Gastrocnemius medialis (tissue), 4 donors: ENCODE measurements at regions not wholly inside any gene's neighbourhood (a gene's known extent, or its start where the extent isn't known, plus 50 kb on each side); places are given as distances from the start of the nearest gene placed in this dataset.
"Not testable (repeated sequence)": the region's sequence is repeated elsewhere in the genome, so short reads cannot be mapped to it uniquely, and the experiment has no call there.

Experiments used
- ATAC-seq, 2 donors: fragments of 150-250 bp; one replicate each; pipeline ENCODE4 v1.9.1; 2016
- DNase-seq, 2 donors: peaks; one replicate each; pipeline ENCODE4 v3.0.0-alpha.2; 2019
- H3K27ac ChIP-seq, 4 donors: fragments of 200-600 bp; sonication (generic); 1 replicate in 1 of 4; 2 replicates in 3 of 4; pipeline ENCODE4 v1.5.1; 2016 to 2018; ENCODE audit warnings: mild to moderate bottlenecking in 2 of 4, moderate library complexity in 1 of 4
- H3K27me3 ChIP-seq, 3 donors: fragments of 200-600 bp; sonication (generic) in 2 of 3; 1 replicate in 1 of 3; 2 replicates in 2 of 3; pipeline versions ENCODE4 v1.5.1 to v1.6.0; 2016 to 2019; ENCODE audit warnings: mild to moderate bottlenecking in 1 of 3, moderate library complexity in 1 of 3
- H3K36me3 ChIP-seq, 2 donors: fragments of 200-600 bp; sonication (generic) in 1 of 2; one replicate each; pipeline ENCODE4 v1.5.1; 2017 to 2018
- H3K4me1 ChIP-seq, 2 donors: fragments of 200-600 bp; sonication (generic) in 1 of 2; one replicate each; pipeline ENCODE4 v1.5.1; 2016 to 2017; ENCODE audit warnings: mild to moderate bottlenecking in 2 of 2
- H3K4me3 ChIP-seq, 4 donors: fragments of 200-600 bp; sonication (generic) in 3 of 4; 1 replicate in 1 of 4; 2 replicates in 3 of 4; pipeline ENCODE4 v1.5.1; 2016 to 2019; ENCODE audit warnings: mild to moderate bottlenecking in 2 of 4
- H3K9me3 ChIP-seq, 3 donors: fragments of 200-600 bp; sonication (generic) in 2 of 3; 1 replicate in 1 of 3; 2 replicates in 2 of 3; pipeline ENCODE4 v1.5.1; 2016 to 2019
- CTCF ChIP-seq, 5 experiments: fragments of 450-650 bp in 3 of 5; fragments of 200-600 bp in 2 of 5; sonication (generic) in 2 of 5; IDR thresholded peaks in 4 of 5; conservative IDR thresholded peaks in 1 of 5; 1 replicate in 4 of 5; 2 replicates in 1 of 5; pipeline ENCODE4 v1.5.1; 2016 to 2019; ENCODE audit warnings: antibody characterized with exemption in 5 of 5, mild to moderate bottlenecking in 3 of 5, moderate library complexity in 3 of 5
- POLR2A ChIP-seq, 2 donors: fragments of 450-650 bp; IDR thresholded peaks; one replicate each; pipeline ENCODE4 v1.6.1; 2017; ENCODE audit warnings: antibody characterized with exemption in 2 of 2, mild to moderate bottlenecking in 2 of 2, moderate library complexity in 2 of 2
- in situ Hi-C, 4 donors: fragments of 200-750 bp; cut with MboI; loops; one replicate each; pipeline versions ENCODE4 v1.15.0 to v1.8.0; 2017; ENCODE audit warnings: low sequenced_read_pairs in 4 of 4
- intact Hi-C: fragments of 100-400 bp; cut with DNase I; formaldehyde crosslinking; loops from one replicate; pipeline ENCODE4 v1.15.1; 2023; ENCODE audit warnings: low total_unique reads

GRCh38 chr15:77832874-77833273 lies 200.2 kb upstream of the LINGO1 start:
- no peak for ATAC-seq
- Histone ChIP-seq H3K9me3 (no peaks in the 10 kb centered on the region), H3K27ac (no peak overlapping the region), H3K27me3 (peaks cover 0 to 3% (median 0%) of the 10 kb centered on the region in 3 donors), H3K4me3 (no peak overlapping the region), H3K36me3 (no peaks in the 10 kb centered on the region), H3K4me1 (no peaks in the 10 kb centered on the region)
- in situ Hi-C loops: no loop called here
- no peak for DNase-seq
- TF ChIP-seq POLR2A (IDR thresholded peaks at IDR 0.05) (no peak), CTCF (IDR thresholded peaks at IDR 0.05 in 4 of 5, conservative IDR thresholded peaks at IDR 0.05 in 1 of 5) (no peak)
- intact Hi-C loops: no loop called here

- no peaks in the 10 kb centered on the region for H3K36me3 ChIP-seq
- peaks cover 0 to 3% (median 0%) of the 10 kb centered on the region in 3 donors for H3K27me3 ChIP-seq
- intact Hi-C loops: no loop called here
- H3K4me1 ChIP-seq: no peaks in the 10 kb centered on the region
- in situ Hi-C loops: no loop called here
- no peak overlapping the region for H3K27ac ChIP-seq
- ATAC-seq: no peak
- DNase-seq: no peak
- TF ChIP-seq CTCF (IDR thresholded peaks at IDR 0.05 in 4 of 5, conservative IDR thresholded peaks at IDR 0.05 in 1 of 5): no peak
- TF ChIP-seq POLR2A (IDR thresholded peaks at IDR 0.05): no peak
- no peak overlapping the region for H3K4me3 ChIP-seq
- H3K9me3 ChIP-seq: no peaks in the 10 kb centered on the region
Observed at GRCh38 chr15:77831986-77832385, 199.3 kb upstream of the LINGO1 start.

- no peak overlapping the region for H3K4me3 ChIP-seq
- H3K36me3 ChIP-seq: no peaks in the 10 kb centered on the region
- H3K27me3 ChIP-seq: peaks cover 0 to 3% (median 0%) of the 10 kb centered on the region in 3 donors
- no peak for ATAC-seq
- H3K9me3 ChIP-seq: no peaks in the 10 kb centered on the region
- in situ Hi-C loops: no loop called here
- DNase-seq: no peak
- no peak for TF ChIP-seq POLR2A (IDR thresholded peaks at IDR 0.05)
- H3K4me1 ChIP-seq: no peaks in the 10 kb centered on the region
- intact Hi-C loops: no loop called here
- H3K27ac ChIP-seq: no peak overlapping the region
Observed at GRCh38 chr15:77830051-77830468, 197.3 kb upstream of the LINGO1 start.

- H3K27ac ChIP-seq, in situ Hi-C loops, intact Hi-C loops, H3K27me3 ChIP-seq, H3K4me3 ChIP-seq, H3K9me3 ChIP-seq, ATAC-seq, H3K36me3 ChIP-seq, H3K4me1 ChIP-seq, DNase-seq: not testable (repeated sequence)
Observed at GRCh38 chr15:77829331-77829730, 196.6 kb upstream of the LINGO1 start.

GRCh38 chr15:77827860-77828259 lies 195.1 kb upstream of the LINGO1 start:
- in situ Hi-C loops: no loop called here
- ATAC-seq (no peak), DNase-seq (no peak)
- Histone ChIP-seq H3K27me3 (no peaks in the 10 kb centered on the region), H3K27ac (no peak overlapping the region), H3K36me3 (no peaks in the 10 kb centered on the region), H3K4me1 (no peaks in the 10 kb centered on the region), H3K4me3 (no peak overlapping the region), H3K9me3 (no peaks in the 10 kb centered on the region)
- TF ChIP-seq POLR2A (IDR thresholded peaks at IDR 0.05) (no peak), CTCF (IDR thresholded peaks at IDR 0.05 in 4 of 5, conservative IDR thresholded peaks at IDR 0.05 in 1 of 5) (no peak)
- intact Hi-C loops: no loop called here

- TF ChIP-seq POLR2A (IDR thresholded peaks at IDR 0.05) (no peak), CTCF (IDR thresholded peaks at IDR 0.05 in 4 of 5, conservative IDR thresholded peaks at IDR 0.05 in 1 of 5) (no peak)
- DNase-seq (no peak), ATAC-seq (no peak)
- no peak overlapping the region for H3K27ac ChIP-seq
- H3K4me3 ChIP-seq: no peak overlapping the region
- in situ Hi-C loops (no loop called here), intact Hi-C loops (no loop called here)
- H3K9me3 ChIP-seq: no peaks in the 10 kb centered on the region
- H3K4me1 ChIP-seq: no peaks in the 10 kb centered on the region
- H3K36me3 ChIP-seq: no peaks in the 10 kb centered on the region
- peaks cover 3 to 7% (median 5%) of the 10 kb centered on the region in 3 donors for H3K27me3 ChIP-seq
Observed at GRCh38 chr15:77826006-77826695, 193.4 kb upstream of the LINGO1 start.
